ENCODE measurements at regions not wholly inside any gene's neighbourhood (a gene's known extent, or its start where the extent isn't known, plus 50 kb on each side); places are given as distances from the start of the nearest gene placed in this dataset.
"Not testable (repeated sequence)": the region's sequence is repeated elsewhere in the genome, so short reads cannot be mapped to it uniquely, and the experiment has no call there.

DNA sequence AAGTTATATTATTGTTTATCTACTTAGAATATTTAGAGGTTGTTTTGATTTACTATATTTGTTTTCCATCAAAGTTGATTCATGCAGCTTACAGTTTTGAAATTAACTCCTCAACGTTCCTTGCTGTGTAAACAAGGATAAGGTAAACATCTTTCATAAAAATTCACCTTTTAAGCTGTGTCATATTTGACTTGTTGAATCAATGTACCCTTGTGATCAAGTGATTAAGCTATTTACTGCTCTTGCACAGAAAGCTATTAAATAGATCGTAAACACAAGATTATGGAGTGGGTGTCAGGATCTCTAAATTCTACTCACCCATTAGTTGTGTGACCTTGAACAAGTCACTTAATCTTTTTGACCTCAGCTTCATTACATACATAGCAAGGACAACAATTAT, 2054.0 kb upstream of the NUDT12 start:
- DNase-seq = no peak

DNA sequence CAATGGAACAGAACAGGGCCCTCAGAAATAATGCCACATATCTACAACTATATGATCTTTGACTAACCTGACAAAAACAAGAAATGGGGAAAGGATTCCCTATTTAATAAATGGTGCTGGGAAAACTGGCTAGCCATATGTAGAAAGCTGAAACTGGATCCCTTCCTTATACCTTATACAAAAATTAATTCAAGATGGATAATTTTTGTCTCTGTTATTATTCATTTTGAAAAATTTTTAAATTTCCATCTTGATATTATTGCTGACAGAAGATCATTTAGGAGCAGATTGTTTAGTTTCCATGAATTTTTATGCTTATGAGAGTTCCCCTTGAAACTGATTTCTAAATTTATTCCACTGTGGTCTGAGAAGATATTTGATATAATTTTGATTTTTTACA, 2039.8 kb upstream of the NUDT12 start:
- not testable (repeated sequence) for DNase-seq

GRCh38 chr5:105593011-105593760, 2030.6 kb upstream of the NUDT12 start:
- no peak for DNase-seq

- DNase-seq = peak; percentile 3
Measured at GRCh38 chr5:105587963-105588662, 2025.5 kb upstream of the NUDT12 start.

GRCh38 chr5:105581988-105582690, 2019.5 kb upstream of the NUDT12 start:
- DNase-seq = no peak

DNA sequence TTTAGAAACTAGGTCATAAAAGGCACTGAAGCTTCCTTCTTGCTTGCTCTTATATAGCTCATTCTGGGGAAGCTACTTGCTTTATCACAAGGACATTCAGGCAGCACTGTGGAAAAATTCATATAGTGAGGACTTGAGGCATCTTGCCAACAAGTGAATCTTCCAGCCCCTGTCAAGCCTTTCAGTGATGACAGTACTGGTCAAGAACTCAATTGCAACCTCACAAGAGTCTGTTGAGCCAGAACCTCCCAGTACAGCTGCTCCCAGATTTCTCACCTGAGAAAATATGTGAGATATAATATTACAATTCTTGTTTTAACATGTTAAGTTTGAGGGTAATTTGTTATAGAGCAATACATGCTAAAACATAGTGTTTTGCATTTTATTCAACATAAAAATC, 2011.0 kb upstream of the NUDT12 start:
- DNase-seq = no peak

DNA sequence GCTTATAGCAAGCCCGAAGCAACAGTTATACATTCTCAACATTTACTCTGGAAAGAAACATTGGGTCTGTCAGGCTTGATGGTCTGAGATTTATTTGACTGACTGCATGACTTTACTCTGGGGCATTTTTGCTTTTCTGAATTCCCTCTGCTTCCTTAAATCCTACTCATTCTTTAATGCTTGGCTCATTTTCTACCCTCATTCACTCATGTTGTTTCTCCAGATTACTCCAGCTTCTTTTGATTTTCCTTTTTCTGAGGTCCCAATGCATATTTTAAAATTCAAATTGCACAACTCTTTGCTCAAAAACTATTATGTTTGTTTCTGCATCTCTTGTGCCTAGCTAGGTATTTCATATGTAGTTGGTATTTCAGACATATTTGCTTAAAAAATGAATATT, 2002.9 kb upstream of the NUDT12 start:
- DNase-seq = no peak

GRCh38 chr5:105563842-105564241, 2001.3 kb upstream of the NUDT12 start:
- DNase-seq = no peak

DNA sequence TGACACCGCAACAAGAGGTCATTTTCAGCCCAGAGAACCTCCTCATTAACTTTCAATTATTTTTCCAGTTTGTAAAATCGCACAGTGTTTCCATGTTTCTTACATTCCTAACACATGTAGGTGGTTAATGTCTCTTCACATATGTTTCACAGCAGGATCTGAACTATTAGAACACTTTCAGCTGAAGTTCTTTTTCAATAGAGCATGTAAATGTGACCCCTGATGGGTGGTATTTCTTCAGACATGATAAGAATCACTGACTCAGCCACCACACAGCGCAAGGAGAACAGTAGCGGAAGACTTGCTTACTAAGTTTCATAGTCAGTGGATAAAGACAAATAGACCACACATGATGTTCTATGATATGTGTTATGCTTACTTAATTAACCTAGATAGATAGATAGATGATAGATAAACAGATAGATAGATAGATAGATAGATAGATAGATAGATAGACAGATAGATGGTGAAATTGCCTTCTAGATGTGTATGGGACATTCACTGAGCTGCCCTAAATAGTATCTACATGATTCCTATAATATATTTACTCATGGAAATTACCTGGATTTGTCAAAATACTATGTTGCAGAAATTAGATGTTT, 1992.1 kb upstream of the NUDT12 start:
- DNase-seq = no peak

DNA sequence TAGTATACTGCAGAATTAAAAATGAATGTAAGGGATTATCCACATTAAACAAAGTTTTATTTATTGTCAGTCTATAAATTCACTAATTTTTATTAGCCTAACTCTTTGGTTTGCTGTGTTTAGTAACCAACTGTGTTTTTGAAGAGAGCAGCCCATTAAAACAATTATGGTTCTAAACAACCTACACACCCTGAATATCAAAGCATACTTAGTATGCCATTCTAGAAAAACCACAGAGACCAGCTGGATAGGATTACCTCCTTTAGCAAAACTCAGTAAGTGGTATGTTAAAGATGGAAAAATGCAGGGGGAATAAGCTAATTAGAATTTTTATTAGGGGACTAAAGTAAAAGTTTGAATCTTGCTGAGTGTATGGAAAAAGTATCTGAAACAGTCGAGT, 1981.7 kb upstream of the NUDT12 start:
- no peak for DNase-seq

DNA sequence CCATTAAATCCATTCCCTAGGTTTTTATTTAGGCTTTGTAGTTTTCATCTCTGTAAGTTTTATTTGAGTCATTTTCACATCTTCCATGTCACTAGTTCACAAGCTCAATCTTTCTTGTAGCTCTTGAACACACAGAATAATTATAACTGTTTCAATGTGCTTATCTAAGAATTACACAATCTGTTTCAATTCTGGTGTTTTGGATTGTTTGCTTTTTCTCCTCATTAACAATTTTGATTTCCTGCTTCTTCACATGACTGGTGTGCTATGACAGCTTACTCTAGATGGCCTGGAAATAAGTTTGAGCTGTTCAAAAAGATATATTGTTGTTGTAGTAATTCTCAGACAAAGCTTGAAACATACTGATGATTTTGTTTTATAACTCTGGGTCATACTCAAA, 1974.1 kb upstream of the NUDT12 start:
- no peak for DNase-seq

GRCh38 chr5:105530716-105531261, 1968.2 kb upstream of the NUDT12 start:
- DNase-seq = no peak

GRCh38 chr5:105529851-105530250, 1967.3 kb upstream of the NUDT12 start:
- no peak for DNase-seq

- no peak for DNase-seq
Measured at GRCh38 chr5:105508519-105508918, 1945.9 kb upstream of the NUDT12 start.

DNA sequence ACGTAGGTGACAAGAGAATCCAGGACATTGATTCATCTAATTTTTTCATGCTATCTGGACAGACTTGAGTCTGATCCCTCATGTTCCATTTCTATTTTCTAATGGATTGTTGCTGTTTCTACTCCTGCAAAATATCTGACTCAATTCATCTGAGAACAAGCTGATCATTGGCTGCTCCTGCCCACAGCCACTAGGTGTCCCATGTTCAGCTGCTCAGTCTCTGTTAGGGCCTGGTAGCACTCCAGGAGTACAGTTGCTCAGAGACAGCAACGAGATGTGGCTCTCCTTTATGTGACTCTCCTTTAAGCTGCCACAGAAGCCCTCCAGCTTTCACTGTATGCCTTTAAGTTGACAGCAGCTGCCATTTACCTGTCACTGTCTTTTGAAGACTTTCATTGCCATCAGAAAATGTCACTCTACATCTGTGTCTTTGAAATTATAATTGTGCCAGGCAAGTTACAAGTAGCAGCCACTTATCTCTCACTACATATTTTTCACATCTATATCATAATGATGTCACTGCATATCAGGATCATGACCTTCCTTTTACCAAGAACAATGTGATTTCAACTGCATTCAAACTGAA, 1944.2 kb upstream of the NUDT12 start:
- DNase-seq = no peak

DNA sequence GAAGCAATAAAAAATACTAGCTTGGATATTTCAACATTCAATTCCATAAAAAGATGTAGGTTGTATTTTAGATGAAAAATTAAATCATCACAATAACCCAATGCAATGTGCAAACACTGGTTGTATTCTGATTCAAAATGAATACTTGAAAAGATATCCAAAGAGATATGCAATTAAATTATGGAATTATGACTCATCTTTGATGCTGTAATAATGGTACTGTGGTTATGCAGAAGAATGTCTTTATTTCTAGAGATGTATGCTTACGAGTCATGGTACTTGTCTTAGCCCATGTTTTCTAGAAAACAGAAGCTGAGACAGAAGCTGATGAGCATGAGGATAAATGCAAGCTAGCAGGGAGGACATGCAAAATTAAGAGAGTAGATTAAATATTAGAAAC, 1941.4 kb upstream of the NUDT12 start:
- no peak for DNase-seq

DNA sequence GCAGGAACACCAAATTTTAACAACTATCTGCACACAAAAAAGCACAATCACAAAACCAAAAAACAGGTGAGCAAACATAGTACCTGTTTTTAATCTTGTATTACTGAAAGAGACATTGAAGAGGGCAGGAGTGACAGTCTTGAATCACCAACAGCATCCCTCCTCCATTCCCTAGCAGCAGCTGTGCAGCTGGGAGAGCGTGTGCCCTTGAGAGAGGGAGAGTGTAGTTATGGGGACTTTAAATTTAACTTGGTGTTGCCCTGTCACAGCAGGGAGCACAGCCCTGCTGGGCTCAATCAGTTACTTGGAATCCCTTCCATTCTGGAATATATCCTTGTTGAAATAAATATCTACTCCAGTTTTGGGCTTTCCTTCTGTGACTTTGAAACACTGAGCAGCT, 1938.7 kb upstream of the NUDT12 start:
- DNase-seq = no peak

DNA sequence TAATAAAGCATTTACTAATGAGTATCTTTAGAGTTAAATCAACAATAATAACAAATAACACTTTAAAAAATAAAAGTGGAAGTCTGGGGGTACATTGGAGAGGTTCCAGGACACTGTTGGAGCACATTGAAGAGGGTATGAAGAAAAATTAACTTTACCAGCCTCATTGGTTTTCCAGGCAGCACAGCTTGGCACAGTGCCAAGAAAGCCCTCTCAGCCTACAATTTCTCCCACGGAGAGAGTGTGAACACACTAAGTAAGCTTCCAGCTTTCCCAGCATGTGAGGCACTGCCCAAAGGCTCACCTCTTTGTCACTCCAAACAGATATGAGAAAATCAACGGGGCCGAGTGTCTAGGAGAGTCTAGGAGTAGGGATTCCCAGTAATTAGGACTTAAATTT, 1912.8 kb upstream of the NUDT12 start:
- no peak for DNase-seq

DNA sequence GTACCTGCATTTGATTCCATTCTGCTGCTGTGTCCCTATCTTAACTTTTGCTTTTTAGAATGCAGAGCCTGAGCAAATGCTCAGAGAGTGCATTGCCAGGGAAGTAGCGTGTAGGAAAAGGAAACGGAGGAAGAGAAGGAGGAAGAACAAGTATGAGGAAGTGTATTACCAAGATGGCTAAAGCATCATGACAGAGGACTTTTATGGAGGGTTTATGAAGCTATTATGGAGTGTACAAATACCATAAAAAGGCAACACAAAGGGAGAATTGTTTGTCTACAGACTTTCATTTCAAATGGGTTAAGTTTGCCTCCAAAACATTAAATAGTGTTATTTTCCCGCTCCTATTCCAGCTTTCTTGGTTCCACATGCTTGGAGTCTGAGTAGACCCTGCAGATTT, 1899.8 kb upstream of the NUDT12 start:
- no peak for DNase-seq

DNA sequence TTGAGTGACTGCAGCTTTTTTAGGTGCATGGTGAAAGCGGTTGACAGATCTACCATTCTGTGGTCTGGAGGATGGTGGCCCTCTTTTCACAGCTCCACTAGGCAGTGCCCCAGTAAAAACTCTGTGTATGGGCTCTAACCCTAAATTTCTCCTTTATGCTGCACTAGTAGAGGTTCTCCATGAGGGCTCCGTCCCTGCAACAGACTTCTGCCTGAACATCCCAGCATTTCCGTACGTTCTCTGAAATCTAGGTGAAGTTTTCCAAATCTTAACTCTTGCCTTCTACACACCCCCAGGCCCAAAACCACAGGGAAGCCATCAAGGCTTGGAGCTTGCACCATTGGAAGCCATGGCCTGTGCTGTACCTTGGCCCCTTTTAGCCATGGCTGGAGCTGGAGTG, 1898.1 kb upstream of the NUDT12 start:
- DNase-seq = no peak

GRCh38 chr5:105453216-105453807, 1890.7 kb upstream of the NUDT12 start:
- no peak for DNase-seq

- no peak for DNase-seq
Measured at GRCh38 chr5:105448271-105448670, 1885.7 kb upstream of the NUDT12 start.

- DNase-seq = no peak
Measured at GRCh38 chr5:105430516-105430915, 1867.9 kb upstream of the NUDT12 start.
